ENCODE measurements at regions not wholly inside any gene's neighbourhood (a gene's known extent, or its start where the extent isn't known, plus 50 kb on each side); places are given as distances from the start of the nearest gene placed in this dataset.

DNA sequence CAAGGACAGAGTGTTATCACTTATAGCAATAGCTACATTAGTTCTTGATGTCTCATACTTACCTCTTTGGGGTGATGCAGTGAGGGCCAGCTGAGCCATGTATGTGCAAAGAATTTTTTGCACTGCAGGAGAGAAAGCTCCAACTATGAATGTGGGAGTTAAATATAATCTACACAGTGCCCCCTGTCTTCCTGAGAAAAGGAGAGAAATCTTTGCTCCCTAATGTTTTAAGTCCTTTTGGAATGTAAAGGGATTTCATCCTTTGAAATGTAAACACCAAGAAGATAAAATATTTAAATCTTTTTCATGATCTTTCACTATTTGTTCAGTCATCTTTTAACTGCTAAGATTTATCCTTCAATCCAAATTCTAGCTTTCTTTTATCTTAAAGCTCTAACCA is 822.1 kb downstream of the TENT5A start:
- TF ChIP-seq ZNF274 (IDR thresholded peaks at IDR 0.05; ENCODE audit: low read depth, low read length): no peak
- TF ChIP-seq YY1 (IDR thresholded peaks at IDR 0.05; ENCODE audit: insufficient read depth, insufficient read length): no peak

Measured in NT2/D1 (cell line).